ENCODE measurements at regions not wholly inside any gene's neighbourhood (a gene's known extent, or its start where the extent isn't known, plus 50 kb on each side); places are given as distances from the start of the nearest gene placed in this dataset.
"Not testable (repeated sequence)": the region's sequence is repeated elsewhere in the genome, so short reads cannot be mapped to it uniquely, and the experiment has no call there.

GRCh38 chr14:106674093-106674492 lies 1147.7 kb downstream of the TMEM121 start:
- H3K23ac ChIP-seq (ENCODE audit: low read length); H3K18ac ChIP-seq (ENCODE audit: low read length); H3K4me3 ChIP-seq (ENCODE audit: low read depth, low read length); H2BK120ac ChIP-seq (ENCODE audit: insufficient read depth, low read length, poor library complexity); DNase-seq; H2AFZ ChIP-seq (ENCODE audit: insufficient read depth, low read length, poor library complexity); H2BK12ac ChIP-seq (ENCODE audit: low read length); H4K8ac ChIP-seq (ENCODE audit: low read depth, low read length); H3K4ac ChIP-seq (ENCODE audit: low read depth, low read length); H4K12ac ChIP-seq (ENCODE audit: low read depth, low read length); H3K4me2 ChIP-seq (ENCODE audit: low read length); H3K36me3 ChIP-seq (ENCODE audit: control insufficient read depth in 1 of 2, insufficient read depth in 2 of 2, low read length in 2 of 2); H3K27ac ChIP-seq (ENCODE audit: low read depth, low read length); H3K14ac ChIP-seq (ENCODE audit: low read length); H4K91ac ChIP-seq (ENCODE audit: low read depth, low read length); H3K4me1 ChIP-seq (ENCODE audit: control insufficient read depth in 1 of 2, insufficient read depth in 2 of 2, low read length in 2 of 2); H2AK5ac ChIP-seq (ENCODE audit: low read length); H2BK5ac ChIP-seq (ENCODE audit: low read depth, low read length, poor library complexity); H3K79me2 ChIP-seq (ENCODE audit: control insufficient read depth, insufficient read depth, low read length, poor library complexity); H3K79me1 ChIP-seq (ENCODE audit: low read length); H3K27me3 ChIP-seq (ENCODE audit: insufficient read depth, low read length); H3K9ac ChIP-seq (ENCODE audit: low read length): not testable (repeated sequence)
- H3K9me3 ChIP-seq (ENCODE audit: insufficient read depth, low read depth, low read length), result peaks cover 18% of the 10 kb centered on the region
- WGBS (ENCODE audit: extremely low coverage, insufficient coverage, insufficient read length), result no CpG with 5 or more reads among the region's 2 CpGs

GRCh38 chr14:106674509-106675125 lies 1148.2 kb downstream of the TMEM121 start:
- DNase-seq; H3K27ac ChIP-seq (ENCODE audit: low read depth, low read length); H3K23ac ChIP-seq (ENCODE audit: low read length); H2AFZ ChIP-seq (ENCODE audit: insufficient read depth, low read length, poor library complexity); H3K4me2 ChIP-seq (ENCODE audit: low read length); H3K79me2 ChIP-seq (ENCODE audit: control insufficient read depth, insufficient read depth, low read length, poor library complexity); H4K8ac ChIP-seq (ENCODE audit: low read depth, low read length); H2AK5ac ChIP-seq (ENCODE audit: low read length); H3K36me3 ChIP-seq (ENCODE audit: control insufficient read depth in 1 of 2, insufficient read depth in 2 of 2, low read length in 2 of 2); H3K14ac ChIP-seq (ENCODE audit: low read length); H4K91ac ChIP-seq (ENCODE audit: low read depth, low read length); H2BK120ac ChIP-seq (ENCODE audit: insufficient read depth, low read length, poor library complexity); H3K4me1 ChIP-seq (ENCODE audit: control insufficient read depth in 1 of 2, insufficient read depth in 2 of 2, low read length in 2 of 2); H4K12ac ChIP-seq (ENCODE audit: low read depth, low read length); H3K79me1 ChIP-seq (ENCODE audit: low read length); H2BK5ac ChIP-seq (ENCODE audit: low read depth, low read length, poor library complexity); H3K9ac ChIP-seq (ENCODE audit: low read length); H3K4me3 ChIP-seq (ENCODE audit: low read depth, low read length); H2BK12ac ChIP-seq (ENCODE audit: low read length); H3K18ac ChIP-seq (ENCODE audit: low read length); H3K27me3 ChIP-seq (ENCODE audit: insufficient read depth, low read length); H3K4ac ChIP-seq (ENCODE audit: low read depth, low read length): not testable (repeated sequence)
- WGBS (ENCODE audit: extremely low coverage, insufficient coverage, insufficient read length), result no CpG with 5 or more reads among the region's 13 CpGs
- peaks cover 20% of the 10 kb centered on the region for H3K9me3 ChIP-seq (ENCODE audit: insufficient read depth, low read depth, low read length)

- H3K79me2 ChIP-seq (ENCODE audit: control insufficient read depth, insufficient read depth, low read length, poor library complexity); H2AK5ac ChIP-seq (ENCODE audit: low read length); H3K9ac ChIP-seq (ENCODE audit: low read length); H3K4me3 ChIP-seq (ENCODE audit: low read depth, low read length); H2BK120ac ChIP-seq (ENCODE audit: insufficient read depth, low read length, poor library complexity); H4K8ac ChIP-seq (ENCODE audit: low read depth, low read length); H3K18ac ChIP-seq (ENCODE audit: low read length); H3K27ac ChIP-seq (ENCODE audit: low read depth, low read length); H4K12ac ChIP-seq (ENCODE audit: low read depth, low read length); H3K23ac ChIP-seq (ENCODE audit: low read length); H2BK12ac ChIP-seq (ENCODE audit: low read length); H2BK5ac ChIP-seq (ENCODE audit: low read depth, low read length, poor library complexity); H3K14ac ChIP-seq (ENCODE audit: low read length); H4K91ac ChIP-seq (ENCODE audit: low read depth, low read length); H3K4me1 ChIP-seq (ENCODE audit: control insufficient read depth in 1 of 2, insufficient read depth in 2 of 2, low read length in 2 of 2); H3K79me1 ChIP-seq (ENCODE audit: low read length); H3K36me3 ChIP-seq (ENCODE audit: control insufficient read depth in 1 of 2, insufficient read depth in 2 of 2, low read length in 2 of 2); DNase-seq; H3K4me2 ChIP-seq (ENCODE audit: low read length); H3K27me3 ChIP-seq (ENCODE audit: insufficient read depth, low read length); H3K4ac ChIP-seq (ENCODE audit: low read depth, low read length); H2AFZ ChIP-seq (ENCODE audit: insufficient read depth, low read length, poor library complexity): not testable (repeated sequence)
- no CpG with 5 or more reads among the region's 3 CpGs for WGBS (ENCODE audit: extremely low coverage, insufficient coverage, insufficient read length)
- peaks cover 20% of the 10 kb centered on the region for H3K9me3 ChIP-seq (ENCODE audit: insufficient read depth, low read depth, low read length)
Observed at GRCh38 chr14:106675716-106676115, 1149.3 kb downstream of the TMEM121 start.

GRCh38 chr14:106679776-106680175 lies 1153.4 kb downstream of the TMEM121 start:
- no CpG with 5 or more reads among the region's 5 CpGs for WGBS (ENCODE audit: extremely low coverage, insufficient coverage, insufficient read length)
- no peak overlapping the region for H3K4me2 ChIP-seq (ENCODE audit: low read length)

More at GRCh38 chr14:106679776-106680175, 1153.4 kb downstream of the TMEM121 start:
- Histone ChIP-seq H3K79me2 (ENCODE audit: control insufficient read depth, insufficient read depth, low read length, poor library complexity) (no peaks in the 10 kb centered on the region), H3K4me3 (ENCODE audit: low read depth, low read length) (no peak overlapping the region), H3K79me1 (ENCODE audit: low read length) (no peaks in the 10 kb centered on the region), H3K9ac (ENCODE audit: low read length) (no peak overlapping the region), H2BK12ac (ENCODE audit: low read length) (no peak overlapping the region), H2AK5ac (ENCODE audit: low read length) (no peak overlapping the region), H3K4me1 (ENCODE audit: control insufficient read depth in 1 of 2, insufficient read depth in 2 of 2, low read length in 2 of 2) (no peaks in the 10 kb centered on the region), H2BK5ac (ENCODE audit: low read depth, low read length, poor library complexity) (no peak overlapping the region), H4K8ac (ENCODE audit: low read depth, low read length) (no peak overlapping the region), H3K18ac (ENCODE audit: low read length) (no peak overlapping the region), H3K9me3 (ENCODE audit: insufficient read depth, low read depth, low read length) (peaks cover 24% of the 10 kb centered on the region), H3K36me3 (ENCODE audit: control insufficient read depth in 1 of 2, insufficient read depth in 2 of 2, low read length in 2 of 2) (no peaks in the 10 kb centered on the region), H3K14ac (ENCODE audit: low read length) (no peak overlapping the region), H4K12ac (ENCODE audit: low read depth, low read length) (no peak overlapping the region), H3K23ac (ENCODE audit: low read length) (no peak overlapping the region), H3K27ac (ENCODE audit: low read depth, low read length) (no peak overlapping the region), H3K4ac (ENCODE audit: low read depth, low read length) (no peak overlapping the region), H4K91ac (ENCODE audit: low read depth, low read length) (no peak overlapping the region), H2BK120ac (ENCODE audit: insufficient read depth, low read length, poor library complexity) (no peak overlapping the region), H3K27me3 (ENCODE audit: insufficient read depth, low read length) (no peaks in the 10 kb centered on the region), H2AFZ (ENCODE audit: insufficient read depth, low read length, poor library complexity) (no peak overlapping the region)
- DNase-seq, result no peak
